ENCODE measurements at regions not wholly inside any gene's neighbourhood (a gene's known extent, or its start where the extent isn't known, plus 50 kb on each side); places are given as distances from the start of the nearest gene placed in this dataset.

GRCh38 chr2:9152975-9153642 is 53.5 kb upstream of the ASAP2 start:
- TF ChIP-seq HDAC6 (IDR thresholded peaks at IDR 0.05; ENCODE audit: low read depth, low read length) (no peak), YY1 (IDR thresholded peaks at IDR 0.05; ENCODE audit: low read depth, low read length) (no peak), CTCF (IDR thresholded peaks at IDR 0.05; ENCODE audit: control extremely low read depth in 1 of 3, insufficient read depth in 1 of 3, low read depth in 1 of 3, low read length in 3 of 3) (no peak), POLR2A (IDR thresholded peaks at IDR 0.05; ENCODE audit: control extremely low read depth in 1 of 2, low read depth in 2 of 2, low read length in 2 of 2) (no peak), EZH2 (IDR thresholded peaks at IDR 0.05; ENCODE audit: low read depth, low read length, severe bottlenecking) (no peak), SUZ12 (IDR thresholded peaks at IDR 0.05; ENCODE audit: low read length) (no peak), RXRA (IDR thresholded peaks at IDR 0.05; ENCODE audit: insufficient read depth, low read depth, low read length) (no peak), USF2 (IDR thresholded peaks at IDR 0.05; ENCODE audit: low read length) (no peak), MAX (IDR thresholded peaks at IDR 0.05) (no peak), SRF (IDR thresholded peaks at IDR 0.05; ENCODE audit: low read depth, low read length) (no peak), JUN (IDR thresholded peaks at IDR 0.05; ENCODE audit: low read depth, low read length) (no peak), ZNF274 (IDR thresholded peaks at IDR 0.05; ENCODE audit: borderline replicate concordance, extremely low read depth, low read length) (no peak), RFX5 (IDR thresholded peaks at IDR 0.05; ENCODE audit: borderline replicate concordance, low read depth, low read length) (no peak), RAD21 (IDR thresholded peaks at IDR 0.05 in 1 of 2, conservative IDR thresholded peaks at IDR 0.05 in 1 of 2; ENCODE audit: low read depth in 2 of 2, low read length in 2 of 2) (no peak)

Measured in H1 (cell line).